Peyer's patch (tissue), 4 donors: ENCODE measurements at regions not wholly inside any gene's neighbourhood (a gene's known extent, or its start where the extent isn't known, plus 50 kb on each side); places are given as distances from the start of the nearest gene placed in this dataset.
"Not testable (repeated sequence)": the region's sequence is repeated elsewhere in the genome, so short reads cannot be mapped to it uniquely, and the experiment has no call there.

Experiments
- DNase-seq, 3 donors: peaks; one replicate each; pipeline ENCODE4 v3.0.0-alpha.2; 2017 to 2019
- H3K27ac ChIP-seq, 4 donors: fragments of 200-600 bp; sonication (generic); one replicate each; pipeline ENCODE4 v1.5.1; 2016 to 2019
- H3K27me3 ChIP-seq, 2 donors: fragments of 200-600 bp; sonication (generic); one replicate each; pipeline ENCODE4 v1.5.1; 2019
- H3K36me3 ChIP-seq, 3 donors: fragments of 200-600 bp; sonication (generic); one replicate each; pipeline ENCODE4 v1.5.1; 2016 to 2019
- H3K4me1 ChIP-seq, 4 donors: fragments of 200-600 bp; sonication (generic); one replicate each; pipeline ENCODE4 v1.5.1; 2016 to 2019
- H3K4me3 ChIP-seq, 4 donors: fragments of 200-600 bp; sonication (generic); 1 replicate in 3 of 4; 2 replicates in 1 of 4; pipeline ENCODE4 v1.5.1; 2016 to 2019; ENCODE audit warnings: mild to moderate bottlenecking in 1 of 4
- H3K9me3 ChIP-seq, 4 donors: fragments of 200-600 bp; sonication (generic); one replicate each; pipeline ENCODE4 v1.5.1; 2016 to 2019; ENCODE audit warnings: mild to moderate bottlenecking in 1 of 4
- POLR2A ChIP-seq, 2 donors: fragments of 450-650 bp; IDR thresholded peaks; one replicate each; pipeline ENCODE4 v1.5.1; 2017; ENCODE audit warnings: antibody characterized with exemption in 2 of 2, mild to moderate bottlenecking in 2 of 2, moderate library complexity in 2 of 2
- TF ChIP-seq, protein P1 (sequence below), 6 experiments: fragments of 450-650 bp in 4 of 6; fragments of 200-600 bp in 2 of 6; sonication (generic) in 1 of 6; IDR thresholded peaks; one replicate each; pipeline ENCODE4 v1.5.1; 2017 to 2019; ENCODE audit warnings: antibody characterized with exemption in 6 of 6, mild to moderate bottlenecking in 3 of 6, moderate library complexity in 1 of 6

DNA sequence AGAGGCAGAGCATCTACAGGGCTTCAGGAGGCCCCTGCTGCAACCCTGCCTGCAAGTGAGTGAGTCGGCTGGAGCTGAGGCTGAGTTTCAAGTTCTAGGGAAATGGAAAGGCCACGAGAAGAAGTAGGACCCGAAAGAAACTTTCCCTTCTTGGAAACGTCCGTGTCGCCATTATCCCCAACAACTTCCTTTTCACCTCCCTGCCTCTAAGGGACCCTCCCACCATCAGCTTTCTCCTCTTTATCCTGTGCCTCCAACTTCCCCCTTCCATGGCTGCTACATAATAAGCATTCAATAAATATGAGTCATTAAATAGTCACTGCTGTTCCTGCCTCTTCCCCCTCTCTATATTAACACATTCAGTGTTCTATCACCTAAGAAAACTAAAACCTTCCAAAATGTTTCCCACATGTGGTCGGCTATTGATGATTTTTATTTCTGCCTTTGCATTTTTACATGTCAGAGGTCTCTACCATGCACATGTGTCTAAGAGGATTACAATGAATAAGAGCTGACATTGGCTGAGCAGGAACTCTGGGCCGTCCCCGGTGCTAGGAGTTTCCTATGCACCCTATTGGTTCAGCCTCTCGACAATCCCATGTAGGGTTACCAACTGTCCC lies 115.9 kb upstream of the TNRC6C start:
- Histone ChIP-seq H3K36me3 (no peaks in the 10 kb centered on the region), H3K27ac (peak overlapping the region in 2 of 4 donors; percentile 13 to 58), H3K4me3 (no peak overlapping the region), H3K27me3 (no peaks in the 10 kb centered on the region), H3K4me1 (peaks cover 0 to 26% (median 8%) of the 10 kb centered on the region in 4 donors), H3K9me3 (no peaks in the 10 kb centered on the region)
- no peak for DNase-seq
- TF ChIP-seq, protein P1, sequence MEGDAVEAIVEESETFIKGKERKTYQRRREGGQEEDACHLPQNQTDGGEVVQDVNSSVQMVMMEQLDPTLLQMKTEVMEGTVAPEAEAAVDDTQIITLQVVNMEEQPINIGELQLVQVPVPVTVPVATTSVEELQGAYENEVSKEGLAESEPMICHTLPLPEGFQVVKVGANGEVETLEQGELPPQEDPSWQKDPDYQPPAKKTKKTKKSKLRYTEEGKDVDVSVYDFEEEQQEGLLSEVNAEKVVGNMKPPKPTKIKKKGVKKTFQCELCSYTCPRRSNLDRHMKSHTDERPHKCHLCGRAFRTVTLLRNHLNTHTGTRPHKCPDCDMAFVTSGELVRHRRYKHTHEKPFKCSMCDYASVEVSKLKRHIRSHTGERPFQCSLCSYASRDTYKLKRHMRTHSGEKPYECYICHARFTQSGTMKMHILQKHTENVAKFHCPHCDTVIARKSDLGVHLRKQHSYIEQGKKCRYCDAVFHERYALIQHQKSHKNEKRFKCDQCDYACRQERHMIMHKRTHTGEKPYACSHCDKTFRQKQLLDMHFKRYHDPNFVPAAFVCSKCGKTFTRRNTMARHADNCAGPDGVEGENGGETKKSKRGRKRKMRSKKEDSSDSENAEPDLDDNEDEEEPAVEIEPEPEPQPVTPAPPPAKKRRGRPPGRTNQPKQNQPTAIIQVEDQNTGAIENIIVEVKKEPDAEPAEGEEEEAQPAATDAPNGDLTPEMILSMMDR (IDR thresholded peaks at IDR 0.05) = no peak
- TF ChIP-seq POLR2A (IDR thresholded peaks at IDR 0.05) = no peak

DNA sequence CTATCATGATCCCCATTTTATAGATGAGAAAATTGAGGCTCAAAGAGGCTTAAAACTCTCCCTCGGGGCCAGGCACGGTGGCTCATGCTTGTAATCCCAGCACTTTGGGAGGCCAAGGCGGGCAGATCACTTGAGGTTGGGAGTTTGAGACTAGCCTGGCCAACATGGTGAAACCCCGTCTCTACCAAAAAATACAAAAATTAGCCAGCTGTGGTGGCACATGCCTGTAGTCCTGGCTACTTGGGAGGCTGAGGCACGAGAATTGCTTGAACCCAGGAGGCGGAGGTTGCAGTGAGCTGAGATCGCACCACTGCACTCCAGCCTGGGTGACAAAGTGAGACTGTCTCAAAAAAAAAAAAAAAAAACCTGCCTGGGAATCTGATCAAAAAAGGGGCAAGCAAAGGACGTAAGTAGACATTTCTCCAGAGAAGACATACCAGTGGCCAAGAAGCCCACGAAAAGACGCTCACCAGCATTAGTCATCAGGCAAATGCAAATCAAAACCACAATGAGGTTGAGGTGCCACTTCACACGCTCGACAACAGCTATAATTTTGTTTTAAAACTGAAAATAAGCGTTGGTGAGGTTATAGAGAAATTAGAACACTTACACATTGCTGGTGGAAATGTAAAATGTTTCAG lies 115.1 kb upstream of the TNRC6C start:
- H3K4me3 ChIP-seq, H3K9me3 ChIP-seq, H3K36me3 ChIP-seq, H3K27me3 ChIP-seq: not testable (repeated sequence)
- peak in 2 of 3 donors; percentile 52 to 75 for DNase-seq
- Histone ChIP-seq H3K27ac (peak overlapping the region in 1 of 4 donors; percentile 35), H3K4me1 (peaks cover 0 to 26% (median 8%) of the 10 kb centered on the region in 4 donors)

DNA sequence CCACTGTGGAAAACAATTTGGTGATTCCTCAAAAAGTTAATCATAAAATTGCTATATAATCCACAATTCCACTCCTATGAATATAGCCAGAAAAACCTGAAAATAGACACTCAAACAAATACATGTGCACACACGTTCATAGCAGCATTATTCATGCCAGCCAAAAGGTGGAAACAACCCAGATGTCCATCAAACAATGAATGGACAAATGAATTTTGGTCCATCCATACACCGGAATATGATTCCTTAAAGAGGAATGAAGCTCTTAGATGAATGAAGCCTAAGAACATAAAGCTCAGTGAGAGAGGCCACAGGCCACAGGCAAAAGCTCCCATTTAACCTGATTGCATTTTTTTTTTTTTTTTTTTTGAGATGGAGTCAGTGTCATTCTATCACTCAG lies 114.6 kb upstream of the TNRC6C start:
- no peak overlapping the region for H3K27ac ChIP-seq
- no peak for DNase-seq
- peaks cover 0 to 26% (median 8%) of the 10 kb centered on the region in 4 donors for H3K4me1 ChIP-seq
- TF ChIP-seq POLR2A (IDR thresholded peaks at IDR 0.05) = no peak
- TF ChIP-seq, protein P1 (IDR thresholded peaks at IDR 0.05) = no peak
- H3K27me3 ChIP-seq = no peaks in the 10 kb centered on the region
- H3K9me3 ChIP-seq = no peaks in the 10 kb centered on the region
- no peaks in the 10 kb centered on the region for H3K36me3 ChIP-seq
- no peak overlapping the region for H3K4me3 ChIP-seq

DNA sequence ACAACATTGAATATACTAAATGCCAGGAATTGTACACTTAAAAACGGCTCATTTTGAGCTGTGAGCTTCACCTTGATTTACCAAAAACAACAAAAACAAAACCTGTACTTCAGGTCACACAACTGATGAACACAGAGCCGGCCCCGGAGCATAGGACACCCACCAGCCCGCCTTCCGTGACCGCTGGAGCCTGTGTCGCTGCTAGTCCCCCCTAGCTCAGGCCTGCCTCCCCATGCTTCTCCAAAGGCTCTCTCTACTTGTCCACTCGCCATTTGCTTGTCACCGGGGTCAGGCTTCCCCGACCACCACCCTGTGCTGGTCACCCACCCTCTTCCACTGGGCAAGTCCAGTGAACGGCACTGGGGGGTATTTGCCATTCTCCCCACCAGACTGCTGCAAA lies 113.8 kb upstream of the TNRC6C start:
- no peak for TF ChIP-seq POLR2A (IDR thresholded peaks at IDR 0.05)
- TF ChIP-seq, protein P1 (IDR thresholded peaks at IDR 0.05) = no peak

DNA sequence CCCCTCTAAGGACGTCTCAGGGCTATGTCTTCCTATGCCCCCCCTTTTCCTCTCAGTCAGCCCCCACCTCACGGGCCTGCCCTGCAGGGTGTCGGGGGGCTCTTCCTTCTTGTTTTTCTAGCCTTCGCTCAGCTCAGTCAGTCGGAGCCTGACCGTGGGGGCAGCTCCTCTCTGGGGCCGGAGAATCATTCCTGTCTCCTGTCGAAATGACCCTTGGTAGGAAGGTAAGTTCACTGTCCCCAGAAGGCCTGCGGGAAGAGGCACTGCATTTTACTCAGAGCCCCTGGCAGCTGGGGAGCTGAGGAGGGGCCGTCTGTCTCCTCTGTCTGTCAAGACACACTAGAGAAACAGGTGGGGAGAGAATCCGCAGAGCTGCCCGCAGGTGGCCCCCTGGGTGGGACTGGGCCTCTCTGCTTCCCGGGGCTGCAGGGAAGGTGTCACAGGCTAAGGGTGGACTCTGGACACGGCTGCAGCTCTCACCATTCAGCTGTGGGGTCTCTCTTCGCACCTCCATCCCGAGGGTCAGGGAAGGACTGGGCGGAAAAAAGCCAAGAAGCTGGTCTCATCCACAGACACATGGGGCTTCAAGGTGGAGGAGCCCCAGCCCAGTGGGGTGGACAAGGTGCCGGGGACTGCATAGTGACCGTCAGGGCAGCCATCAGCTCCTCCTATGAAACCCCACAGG lies 112.8 kb upstream of the TNRC6C start:
- H3K27me3 ChIP-seq = no peaks in the 10 kb centered on the region
- no peaks in the 10 kb centered on the region for H3K9me3 ChIP-seq
- no peaks in the 10 kb centered on the region for H3K36me3 ChIP-seq
- TF ChIP-seq POLR2A (IDR thresholded peaks at IDR 0.05) = no peak
- TF ChIP-seq, protein P1 (IDR thresholded peaks at IDR 0.05) = no peak
- peaks cover 0 to 17% (median 8%) of the 10 kb centered on the region in 4 donors for H3K4me1 ChIP-seq
- no peak overlapping the region for H3K4me3 ChIP-seq
- no peak overlapping the region for H3K27ac ChIP-seq
- no peak for DNase-seq

More for the DNA sequence above, 113.8 kb upstream of the TNRC6C start:
- Histone ChIP-seq H3K4me3 (no peak overlapping the region), H3K9me3 (no peaks in the 10 kb centered on the region), H3K27ac (peak overlapping the region in 1 of 4 donors; percentile 30), H3K27me3 (no peaks in the 10 kb centered on the region), H3K36me3 (no peaks in the 10 kb centered on the region), H3K4me1 (peaks cover 0 to 26% (median 8%) of the 10 kb centered on the region in 4 donors)
- no peak for DNase-seq

DNA sequence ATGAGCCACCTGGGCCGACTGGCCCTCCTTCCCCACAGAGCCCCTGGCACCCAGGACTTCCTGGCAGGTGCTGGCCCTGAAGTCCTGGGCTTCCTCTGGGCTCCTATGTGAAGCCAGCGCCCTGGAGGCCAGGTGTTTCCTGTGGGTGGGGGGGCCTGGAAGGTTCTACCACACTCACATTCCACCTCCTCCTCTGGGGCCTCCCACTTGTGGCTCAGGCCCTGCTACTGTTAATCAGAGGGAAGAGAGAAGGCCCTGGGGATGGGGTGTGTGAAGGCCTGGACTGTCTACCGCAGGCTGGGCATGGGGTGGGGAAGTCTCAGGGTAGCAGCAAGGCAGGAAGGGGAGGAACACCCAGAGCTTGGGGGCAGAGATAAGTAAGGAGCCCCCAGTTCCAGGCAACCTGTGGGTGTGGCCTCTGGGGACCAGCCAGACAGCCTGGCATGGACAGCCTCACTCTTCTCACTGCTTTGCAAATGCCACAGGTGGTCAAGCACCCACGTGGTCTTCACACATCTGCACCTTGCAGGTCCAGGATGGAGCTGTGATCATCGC lies 111.9 kb upstream of the TNRC6C start:
- Histone ChIP-seq H3K9me3 (no peaks in the 10 kb centered on the region), H3K27me3 (no peaks in the 10 kb centered on the region), H3K4me1 (peaks cover 0 to 17% (median 8%) of the 10 kb centered on the region in 4 donors), H3K27ac (no peak overlapping the region), H3K4me3 (no peak overlapping the region), H3K36me3 (no peaks in the 10 kb centered on the region)
- no peak for TF ChIP-seq POLR2A (IDR thresholded peaks at IDR 0.05)
- TF ChIP-seq, protein P1 (IDR thresholded peaks at IDR 0.05) = no peak
- DNase-seq = no peak
